ENCODE measurements at regions not wholly inside any gene's neighbourhood (a gene's known extent, or its start where the extent isn't known, plus 50 kb on each side); places are given as distances from the start of the nearest gene placed in this dataset.

GRCh38 chr2:171244466-171244969, 83.8 kb upstream of the TLK1 start:
- peaks cover 2% of the 10 kb centered on the region for H3K4me1 Mint-ChIP-seq
- 89 to 100% methylated on average over 1 of the region's 1 CpG for WGBS, 2 experiments (ENCODE audit: insufficient coverage in 1 of 2, insufficient read length in 1 of 2)
- H3K27ac Mint-ChIP-seq, result no peak overlapping the region
- Histone ChIP-seq H3K27me3 (ENCODE audit: control insufficient read depth, insufficient read depth, low read length, poor library complexity, severe bottlenecking) (no peaks in the 10 kb centered on the region), H3K4me3 (ENCODE audit: low read length) (no peak overlapping the region), H3K9ac (ENCODE audit: extremely low read depth, low read length, poor library complexity, severe bottlenecking) (no peak overlapping the region), H3K36me3 (ENCODE audit: control insufficient read depth, insufficient read depth, low read length) (no peaks in the 10 kb centered on the region), H3K27ac (ENCODE audit: low read depth, low read length) (no peak overlapping the region), H3K4me1 (ENCODE audit: control insufficient read depth, insufficient read depth, low read length) (peaks cover 2% of the 10 kb centered on the region), H3K9me3 (ENCODE audit: control insufficient read depth, low read length) (peaks cover 19% of the 10 kb centered on the region)
- DNase-seq, result no peak
- no peak for TF ChIP-seq CTCF (conservative IDR thresholded peaks at IDR 0.05)
- H3K4me3 Mint-ChIP-seq, result no peak overlapping the region
- H3K36me3 Mint-ChIP-seq (ENCODE audit: low read depth), result peaks cover 15% of the 10 kb centered on the region
- H3K27me3 Mint-ChIP-seq (ENCODE audit: insufficient read depth), result no peaks in the 10 kb centered on the region
- H3K9me3 Mint-ChIP-seq, result peaks cover 33% of the 10 kb centered on the region

GRCh38 chr2:171241771-171242170, 81.1 kb upstream of the TLK1 start:
- 55 to 94% methylated on average over 1 of the region's 1 CpG for WGBS, 2 experiments (ENCODE audit: insufficient coverage in 1 of 2, insufficient read length in 1 of 2)

GRCh38 chr2:171238946-171239345, 78.3 kb upstream of the TLK1 start:
- H3K4me1 ChIP-seq (ENCODE audit: control insufficient read depth, insufficient read depth, low read length), result peaks cover 2% of the 10 kb centered on the region
- no peaks in the 10 kb centered on the region for H3K36me3 ChIP-seq (ENCODE audit: control insufficient read depth, insufficient read depth, low read length)
- no peak overlapping the region for H3K9ac ChIP-seq (ENCODE audit: extremely low read depth, low read length, poor library complexity, severe bottlenecking)
- no peak for TF ChIP-seq CTCF (conservative IDR thresholded peaks at IDR 0.05)
- Mint-ChIP-seq H3K27me3 (ENCODE audit: insufficient read depth) (no peaks in the 10 kb centered on the region), H3K4me3 (no peak overlapping the region), H3K27ac (no peak overlapping the region), H3K36me3 (ENCODE audit: low read depth) (peaks cover 2% of the 10 kb centered on the region), H3K4me1 (peaks cover 2% of the 10 kb centered on the region), H3K9me3 (peaks cover 5% of the 10 kb centered on the region)
- 93 to 100% methylated on average over 1 to 4 of the region's 4 CpGs for WGBS, 2 experiments (ENCODE audit: insufficient coverage in 1 of 2, insufficient read length in 1 of 2)
- H3K4me3 ChIP-seq (ENCODE audit: low read length), result no peak overlapping the region
- no peaks in the 10 kb centered on the region for H3K9me3 ChIP-seq (ENCODE audit: control insufficient read depth, low read length)
- H3K27me3 ChIP-seq (ENCODE audit: control insufficient read depth, insufficient read depth, low read length, poor library complexity, severe bottlenecking), result no peaks in the 10 kb centered on the region
- H3K27ac ChIP-seq (ENCODE audit: low read depth, low read length), result no peak overlapping the region
- DNase-seq, result no peak

More at GRCh38 chr2:171241771-171242170, 81.1 kb upstream of the TLK1 start:
- DNase-seq, result no peak
- Histone ChIP-seq H3K27me3 (ENCODE audit: control insufficient read depth, insufficient read depth, low read length, poor library complexity, severe bottlenecking) (no peaks in the 10 kb centered on the region), H3K4me3 (ENCODE audit: low read length) (no peak overlapping the region), H3K36me3 (ENCODE audit: control insufficient read depth, insufficient read depth, low read length) (no peaks in the 10 kb centered on the region), H3K9ac (ENCODE audit: extremely low read depth, low read length, poor library complexity, severe bottlenecking) (no peak overlapping the region), H3K4me1 (ENCODE audit: control insufficient read depth, insufficient read depth, low read length) (peaks cover 2% of the 10 kb centered on the region), H3K27ac (ENCODE audit: low read depth, low read length) (no peak overlapping the region), H3K9me3 (ENCODE audit: control insufficient read depth, low read length) (peaks cover 19% of the 10 kb centered on the region)
- Mint-ChIP-seq H3K27ac (no peak overlapping the region), H3K27me3 (ENCODE audit: insufficient read depth) (no peaks in the 10 kb centered on the region), H3K4me3 (no peak overlapping the region), H3K36me3 (ENCODE audit: low read depth) (peaks cover 15% of the 10 kb centered on the region), H3K4me1 (peaks cover 2% of the 10 kb centered on the region), H3K9me3 (peaks cover 32% of the 10 kb centered on the region)
- no peak for TF ChIP-seq CTCF (conservative IDR thresholded peaks at IDR 0.05)

All from endodermal cell (in vitro differentiated cells).